ENCODE measurements at regions not wholly inside any gene's neighbourhood (a gene's known extent, or its start where the extent isn't known, plus 50 kb on each side); places are given as distances from the start of the nearest gene placed in this dataset.

DNA sequence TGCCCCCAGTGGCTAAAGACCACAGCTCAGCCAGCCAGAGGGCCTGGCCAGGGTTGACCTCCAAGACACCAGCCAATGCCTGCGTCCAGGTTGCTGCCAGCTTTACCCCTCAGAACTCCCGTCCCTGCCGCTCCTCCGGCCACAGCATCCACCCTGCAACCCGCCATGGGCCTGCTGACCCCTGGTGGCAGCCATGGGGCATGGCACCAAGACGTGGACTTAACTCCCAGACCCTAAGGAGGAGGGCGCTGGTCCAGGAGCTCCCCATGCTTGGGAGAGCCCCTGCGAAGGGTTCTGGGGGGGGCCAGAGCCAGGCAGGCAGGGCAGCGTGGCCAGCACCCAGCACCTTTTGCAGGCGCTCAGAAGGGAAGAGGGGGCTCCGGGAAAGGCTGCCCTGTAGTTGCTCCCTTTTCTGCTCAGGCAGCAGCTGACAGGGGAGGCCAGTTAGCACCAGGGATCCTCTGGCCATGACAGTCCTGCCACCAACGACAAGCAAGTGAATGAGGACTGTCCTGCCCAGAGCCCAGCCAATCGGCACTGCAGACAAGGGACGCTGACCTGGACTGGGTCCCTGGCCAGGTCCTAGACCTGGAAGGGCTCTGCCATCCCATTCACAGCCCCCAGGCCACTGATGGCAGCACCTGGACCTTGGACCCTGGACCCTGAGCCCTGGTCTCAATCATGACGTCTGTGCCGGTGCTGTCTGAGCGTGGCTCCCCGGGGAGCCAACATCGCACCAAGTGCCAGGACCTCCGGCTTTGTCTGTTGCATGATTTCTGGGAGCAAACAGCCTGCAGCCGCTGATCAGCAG is 246.2 kb downstream of the NPHP4 start:
- TF ChIP-seq, protein P1, sequence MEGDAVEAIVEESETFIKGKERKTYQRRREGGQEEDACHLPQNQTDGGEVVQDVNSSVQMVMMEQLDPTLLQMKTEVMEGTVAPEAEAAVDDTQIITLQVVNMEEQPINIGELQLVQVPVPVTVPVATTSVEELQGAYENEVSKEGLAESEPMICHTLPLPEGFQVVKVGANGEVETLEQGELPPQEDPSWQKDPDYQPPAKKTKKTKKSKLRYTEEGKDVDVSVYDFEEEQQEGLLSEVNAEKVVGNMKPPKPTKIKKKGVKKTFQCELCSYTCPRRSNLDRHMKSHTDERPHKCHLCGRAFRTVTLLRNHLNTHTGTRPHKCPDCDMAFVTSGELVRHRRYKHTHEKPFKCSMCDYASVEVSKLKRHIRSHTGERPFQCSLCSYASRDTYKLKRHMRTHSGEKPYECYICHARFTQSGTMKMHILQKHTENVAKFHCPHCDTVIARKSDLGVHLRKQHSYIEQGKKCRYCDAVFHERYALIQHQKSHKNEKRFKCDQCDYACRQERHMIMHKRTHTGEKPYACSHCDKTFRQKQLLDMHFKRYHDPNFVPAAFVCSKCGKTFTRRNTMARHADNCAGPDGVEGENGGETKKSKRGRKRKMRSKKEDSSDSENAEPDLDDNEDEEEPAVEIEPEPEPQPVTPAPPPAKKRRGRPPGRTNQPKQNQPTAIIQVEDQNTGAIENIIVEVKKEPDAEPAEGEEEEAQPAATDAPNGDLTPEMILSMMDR (IDR thresholded peaks at IDR 0.05): peak in 1 of 3 donors; percentile 39
- no peak for TF ChIP-seq POLR2A (IDR thresholded peaks at IDR 0.05)

Data from lower leg skin (tissue), 3 donors.